ENCODE measurements at regions not wholly inside any gene's neighbourhood (a gene's known extent, or its start where the extent isn't known, plus 50 kb on each side); places are given as distances from the start of the nearest gene placed in this dataset.

DNA sequence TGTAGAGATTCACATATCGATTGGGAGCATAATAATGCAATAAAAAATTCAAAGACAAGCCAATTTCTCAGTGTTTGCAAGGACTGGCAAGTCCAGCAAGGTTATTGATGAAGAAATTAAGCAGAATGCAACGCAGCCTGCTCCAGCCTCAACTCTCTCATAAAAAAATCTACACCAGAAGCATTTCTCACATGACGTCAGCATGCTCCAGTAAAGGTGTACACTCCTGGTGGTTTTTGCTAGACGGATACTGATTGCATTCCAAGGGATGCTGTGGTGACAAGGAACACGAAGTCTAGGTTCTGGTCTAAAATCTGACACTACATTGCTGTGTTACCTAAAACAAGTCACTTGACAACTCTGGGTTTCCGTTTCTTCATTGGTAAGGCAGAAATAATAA, 131.9 kb upstream of the PRNP start:
- ATAC-seq: no peak
- Mint-ChIP-seq H3K9me3 (no peaks in the 10 kb centered on the region), H3K4me3 (no peak overlapping the region), H3K27me3 (peaks cover 58% of the 10 kb centered on the region), H3K4me1 (no peaks in the 10 kb centered on the region), H3K27ac (no peak overlapping the region)
- DNase-seq: no peak

DNA sequence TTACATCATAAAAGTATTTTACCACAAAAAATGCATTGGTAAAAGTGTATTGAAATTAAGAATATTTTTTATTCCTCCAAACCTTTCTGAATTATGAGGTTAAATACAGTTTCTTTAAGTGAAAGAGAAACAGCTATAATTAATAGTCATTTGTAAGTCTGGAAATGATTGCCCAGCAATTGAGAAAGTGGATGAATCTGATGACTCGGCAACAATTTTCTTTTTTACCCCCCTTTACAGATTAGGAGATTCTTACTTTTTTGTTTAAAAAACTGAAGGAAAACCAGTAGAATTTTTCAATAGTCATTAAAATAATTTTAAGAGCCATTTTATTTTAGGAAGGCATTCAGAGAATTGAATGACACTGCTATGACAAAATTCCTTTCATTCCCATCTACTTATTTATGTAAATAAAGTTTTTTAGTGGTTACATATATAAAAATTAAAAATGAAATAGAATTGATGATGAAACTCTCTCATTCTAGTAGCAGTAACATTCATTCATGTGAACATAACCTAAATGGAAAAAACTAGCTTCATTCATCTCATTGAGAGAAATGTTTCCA, 134.1 kb upstream of the PRNP start:
- no peaks in the 10 kb centered on the region for H3K9me3 Mint-ChIP-seq
- H3K27me3 Mint-ChIP-seq: peaks cover 40% of the 10 kb centered on the region
- H3K4me3 Mint-ChIP-seq: no peak overlapping the region
- ATAC-seq (no peak), DNase-seq (no peak)
- no peaks in the 10 kb centered on the region for H3K4me1 Mint-ChIP-seq
- H3K27ac Mint-ChIP-seq: no peak overlapping the region

- Mint-ChIP-seq H3K27me3 (peaks cover 46% of the 10 kb centered on the region), H3K9me3 (no peaks in the 10 kb centered on the region), H3K27ac (no peak overlapping the region), H3K4me3 (no peak overlapping the region), H3K4me1 (no peaks in the 10 kb centered on the region)
- ATAC-seq: no peak
- DNase-seq: no peak
These were observed 135.5 kb upstream of the PRNP start for GRCh38 chr20:4550740-4551139.

DNA sequence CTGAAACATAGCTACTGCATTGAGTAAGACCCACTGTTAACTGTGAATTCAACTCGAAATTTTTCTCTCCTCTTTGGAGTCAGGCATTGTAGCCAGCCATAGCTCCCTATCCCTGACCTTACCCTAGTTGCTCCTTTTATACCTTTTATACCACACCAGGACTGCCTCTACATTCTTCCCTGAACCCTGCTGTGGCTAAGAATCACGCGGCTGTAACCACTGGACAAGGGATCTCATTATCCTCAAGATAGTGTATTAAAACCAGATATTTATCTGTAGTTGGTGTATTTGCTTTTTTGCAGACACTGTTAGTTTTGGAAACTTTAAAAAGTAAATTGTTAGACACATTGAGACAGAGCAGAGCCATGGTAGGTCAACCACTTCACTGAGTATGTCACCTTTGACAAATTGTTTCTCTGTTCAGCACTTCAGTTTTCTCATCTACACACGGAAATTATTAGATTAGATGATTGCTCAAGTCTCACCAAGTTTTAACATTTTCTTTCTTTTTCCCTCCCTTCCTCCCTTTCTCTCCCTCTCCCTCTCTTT, 136.5 kb upstream of the PRNP start:
- peaks cover 46% of the 10 kb centered on the region for H3K27me3 Mint-ChIP-seq
- H3K27ac Mint-ChIP-seq: no peak overlapping the region
- no peaks in the 10 kb centered on the region for H3K9me3 Mint-ChIP-seq
- H3K4me3 Mint-ChIP-seq: no peak overlapping the region
- DNase-seq: no peak
- no peak for ATAC-seq
- no peaks in the 10 kb centered on the region for H3K4me1 Mint-ChIP-seq

DNA sequence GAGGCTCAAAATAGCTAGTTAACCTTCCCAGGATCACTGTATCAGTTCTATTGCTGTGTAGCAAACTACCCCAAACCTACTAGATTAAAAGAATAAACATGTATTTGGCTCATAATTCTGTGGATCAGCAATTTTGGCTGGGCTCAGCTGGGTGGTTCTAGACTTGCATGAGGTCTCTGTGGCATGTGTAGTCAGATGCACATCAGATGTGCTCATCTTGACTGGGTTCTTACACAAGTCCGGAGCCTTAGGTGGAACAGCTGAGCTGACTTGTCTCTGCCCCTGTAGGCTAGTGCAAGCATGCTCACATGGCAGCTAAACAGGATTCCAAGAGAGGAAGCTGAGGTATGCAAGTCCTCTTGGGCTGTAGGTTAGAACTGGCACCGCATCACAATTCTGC, 137.7 kb upstream of the PRNP start:
- Mint-ChIP-seq H3K4me1 (no peaks in the 10 kb centered on the region), H3K27me3 (peaks cover 44% of the 10 kb centered on the region), H3K27ac (no peak overlapping the region), H3K9me3 (no peaks in the 10 kb centered on the region), H3K4me3 (no peak overlapping the region)
- no peak for DNase-seq
- ATAC-seq: no peak

DNA sequence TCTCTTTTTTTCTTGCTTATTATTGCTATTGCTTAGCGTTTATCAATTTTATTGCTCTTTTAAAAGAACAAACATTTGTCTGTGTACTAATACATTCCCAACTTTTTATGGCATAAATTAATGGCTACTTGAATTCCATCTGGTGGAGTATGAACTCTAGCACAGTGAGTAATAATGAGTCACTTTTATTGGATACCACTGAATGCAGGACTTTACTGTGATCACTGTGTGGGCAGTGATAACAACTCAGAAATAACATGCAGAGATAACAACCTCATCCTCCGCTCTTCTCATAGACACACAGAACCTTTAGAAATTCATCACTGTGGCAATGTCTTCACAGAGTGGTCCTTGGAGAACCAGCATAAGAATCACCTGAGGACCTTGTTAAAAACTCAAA, 139.5 kb upstream of the PRNP start:
- no peak overlapping the region for H3K4me3 Mint-ChIP-seq
- ATAC-seq (no peak), DNase-seq (no peak)
- H3K27me3 Mint-ChIP-seq: peaks cover 39% of the 10 kb centered on the region
- H3K9me3 Mint-ChIP-seq: no peaks in the 10 kb centered on the region
- H3K4me1 Mint-ChIP-seq: no peaks in the 10 kb centered on the region
- H3K27ac Mint-ChIP-seq: no peak overlapping the region

- Mint-ChIP-seq H3K4me3 (no peak overlapping the region), H3K27ac (no peak overlapping the region), H3K4me1 (no peaks in the 10 kb centered on the region), H3K9me3 (no peaks in the 10 kb centered on the region), H3K27me3 (peaks cover 40% of the 10 kb centered on the region)
- ATAC-seq (no peak), DNase-seq (no peak)
These were observed 139.9 kb upstream of the PRNP start for GRCh38 chr20:4546342-4546741.

DNA sequence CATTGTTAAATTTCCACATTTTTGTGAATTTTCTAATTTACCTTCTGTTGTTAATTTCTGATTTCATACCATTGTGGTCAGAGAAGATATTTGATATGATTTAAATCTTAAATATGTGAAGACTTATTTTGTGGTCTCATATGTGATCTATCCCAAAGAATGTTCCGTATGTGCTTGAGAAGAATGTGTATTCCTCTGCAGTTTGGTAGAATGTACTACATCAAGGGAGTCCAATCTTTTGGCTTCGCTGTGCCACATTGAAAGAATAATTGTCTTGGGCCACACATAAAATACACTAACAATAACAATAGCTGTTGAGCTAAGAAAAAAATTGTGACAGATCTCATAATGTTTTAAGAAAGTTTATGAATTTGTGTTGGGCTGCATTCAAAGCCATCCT, 140.7 kb upstream of the PRNP start:
- ATAC-seq: no peak
- Mint-ChIP-seq H3K9me3 (no peaks in the 10 kb centered on the region), H3K4me3 (no peak overlapping the region), H3K4me1 (no peaks in the 10 kb centered on the region), H3K27ac (no peak overlapping the region), H3K27me3 (peaks cover 45% of the 10 kb centered on the region)
- DNase-seq: no peak

GRCh38 chr20:4544765-4545164, 141.5 kb upstream of the PRNP start:
- no peaks in the 10 kb centered on the region for H3K4me1 Mint-ChIP-seq
- no peak overlapping the region for H3K4me3 Mint-ChIP-seq
- DNase-seq (no peak), ATAC-seq (no peak)
- no peaks in the 10 kb centered on the region for H3K9me3 Mint-ChIP-seq
- no peak overlapping the region for H3K27ac Mint-ChIP-seq
- H3K27me3 Mint-ChIP-seq: peaks cover 38% of the 10 kb centered on the region

- Mint-ChIP-seq H3K4me1 (no peaks in the 10 kb centered on the region), H3K9me3 (no peaks in the 10 kb centered on the region), H3K4me3 (no peak overlapping the region), H3K27ac (no peak overlapping the region), H3K27me3 (peaks cover 50% of the 10 kb centered on the region)
- DNase-seq: no peak
- ATAC-seq: no peak
These were observed 144.0 kb upstream of the PRNP start for GRCh38 chr20:4542270-4542669.

DNA sequence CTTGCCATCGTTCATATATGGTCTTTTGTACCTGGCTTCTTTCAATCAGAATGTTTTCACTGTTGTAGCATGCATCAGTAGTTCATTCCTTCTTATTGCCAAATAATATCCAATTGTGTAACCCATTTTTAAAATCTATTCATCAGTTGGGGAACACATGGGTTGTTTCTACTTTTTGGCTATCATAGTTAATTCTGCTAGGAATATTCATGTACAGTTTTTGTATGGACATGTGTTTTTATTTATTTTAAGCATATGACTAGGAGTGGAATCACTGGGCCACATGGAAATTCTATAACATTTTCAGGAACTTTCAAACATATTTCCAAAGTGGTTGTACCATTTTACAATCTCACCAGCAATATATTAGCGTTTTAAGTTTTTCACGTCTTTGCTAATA, 151.9 kb upstream of the PRNP start:
- DNase-seq (no peak), ATAC-seq (no peak)
- Mint-ChIP-seq H3K4me3 (no peak overlapping the region), H3K9me3 (no peaks in the 10 kb centered on the region), H3K4me1 (no peaks in the 10 kb centered on the region), H3K27me3 (peaks cover 26% of the 10 kb centered on the region), H3K27ac (no peak overlapping the region)

- H3K9me3 Mint-ChIP-seq: no peaks in the 10 kb centered on the region
- no peak overlapping the region for H3K27ac Mint-ChIP-seq
- no peak for DNase-seq
- H3K4me1 Mint-ChIP-seq: no peaks in the 10 kb centered on the region
- peaks cover 24% of the 10 kb centered on the region for H3K27me3 Mint-ChIP-seq
- no peak for ATAC-seq
- H3K4me3 Mint-ChIP-seq: no peak overlapping the region
These were observed 152.7 kb upstream of the PRNP start for GRCh38 chr20:4533368-4534133.

- DNase-seq: no peak
- no peak overlapping the region for H3K27ac Mint-ChIP-seq
- peaks cover 4 to 6% of the 10 kb centered on the region in 2 donors for H3K9me3 Mint-ChIP-seq
- no peak overlapping the region for H3K4me3 Mint-ChIP-seq
- no peak for ATAC-seq
- no peaks in the 10 kb centered on the region for H3K4me1 Mint-ChIP-seq
- peaks cover 19% of the 10 kb centered on the region for H3K27me3 Mint-ChIP-seq
These were observed 153.5 kb upstream of the PRNP start for GRCh38 chr20:4532772-4533171.

DNA sequence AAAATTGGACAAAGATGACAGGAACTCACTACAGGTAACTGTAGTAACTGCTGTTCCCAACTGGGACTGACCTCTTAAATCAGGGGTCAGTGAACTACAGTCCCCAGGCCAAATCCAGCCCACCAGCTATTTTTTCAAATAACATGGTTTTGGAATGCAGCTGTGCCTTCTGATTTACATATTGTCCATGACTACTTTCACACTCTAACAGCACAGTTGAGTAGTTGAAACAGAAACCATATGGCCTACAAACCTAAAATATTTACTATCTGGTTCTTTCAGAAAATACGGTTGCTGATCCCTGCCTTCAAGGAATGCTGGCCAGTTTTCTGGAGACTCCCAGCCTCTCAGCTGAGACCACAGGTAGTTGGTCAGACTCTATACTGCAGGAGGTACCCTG, 161.5 kb upstream of the PRNP start:
- peaks cover 7 to 16% of the 10 kb centered on the region in 2 donors for H3K9me3 Mint-ChIP-seq
- no peak overlapping the region for H3K27ac Mint-ChIP-seq
- H3K27me3 Mint-ChIP-seq: peaks cover 25% of the 10 kb centered on the region
- ATAC-seq (no peak), DNase-seq (no peak)
- H3K4me1 Mint-ChIP-seq: no peaks in the 10 kb centered on the region
- H3K4me3 Mint-ChIP-seq: no peak overlapping the region

DNA sequence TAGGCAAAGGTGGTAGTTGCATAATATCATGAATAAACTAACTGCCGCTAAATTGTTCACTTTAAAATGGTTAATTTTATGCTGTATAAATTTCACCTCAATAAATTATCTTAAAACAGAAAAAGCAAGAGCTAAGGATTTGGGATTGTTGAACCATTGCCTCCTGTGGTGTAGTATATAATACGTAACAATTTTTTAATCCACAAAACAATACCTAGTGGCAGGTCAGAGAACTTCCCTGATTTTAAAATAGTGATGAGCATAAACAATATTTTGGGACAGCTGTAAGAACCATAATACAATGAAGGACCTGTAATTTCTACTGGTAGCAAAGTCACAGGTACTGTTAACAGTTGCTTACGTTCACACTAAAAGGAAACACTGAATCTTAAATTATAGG, 161.9 kb upstream of the PRNP start:
- no peak for ATAC-seq
- DNase-seq: no peak
- Mint-ChIP-seq H3K27ac (no peak overlapping the region), H3K4me3 (no peak overlapping the region), H3K4me1 (no peaks in the 10 kb centered on the region), H3K27me3 (peaks cover 30% of the 10 kb centered on the region), H3K9me3 (peaks cover 7 to 16% of the 10 kb centered on the region in 2 donors)

DNA sequence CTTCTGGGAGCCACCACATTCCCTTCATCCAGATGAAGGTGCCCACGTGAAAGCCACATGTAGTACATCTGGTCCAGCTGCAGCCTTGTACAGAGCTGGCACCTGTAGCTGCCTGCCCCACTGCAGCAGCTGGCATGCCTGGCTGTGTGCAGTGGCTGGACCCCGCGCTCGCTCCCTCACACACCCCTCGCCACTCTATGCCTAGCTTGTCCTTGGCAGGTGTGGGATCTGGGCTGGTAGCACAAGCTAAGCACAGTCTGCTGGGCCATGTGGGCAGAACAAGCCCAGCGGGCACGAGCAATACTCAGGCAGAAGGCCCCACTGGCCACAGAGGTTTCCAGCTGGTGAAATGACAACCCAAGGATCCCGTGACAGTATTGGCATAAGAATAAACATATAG, 163.9 kb upstream of the PRNP start:
- Mint-ChIP-seq H3K4me3 (no peak overlapping the region), H3K27me3 (peaks cover 36% of the 10 kb centered on the region), H3K9me3 (peaks cover 0 to 6% of the 10 kb centered on the region in 2 donors), H3K27ac (no peak overlapping the region), H3K4me1 (no peaks in the 10 kb centered on the region)
- ATAC-seq (no peak), DNase-seq (no peak)

Measured in stimulated activated naive CD8-positive, alpha-beta T cell treated with anti-CD3 and anti-CD28 coated beads, Interleukin-15, amount 100 ng/mL, for 72 hours (primary cell).